GM19324 (cell line): ENCODE measurements at regions not wholly inside any gene's neighbourhood (a gene's known extent, or its start where the extent isn't known, plus 50 kb on each side); places are given as distances from the start of the nearest gene placed in this dataset.

Experiments used
- ATAC-seq: cut with Tn5 transposase; IDR thresholded peaks from one replicate; pipeline ENCODE4 v1.9.1; 2021; ENCODE audit warnings: mild to moderate bottlenecking, moderate library complexity; ENCODE audit not compliant: unreplicated experiment, low FRiP score

DNA sequence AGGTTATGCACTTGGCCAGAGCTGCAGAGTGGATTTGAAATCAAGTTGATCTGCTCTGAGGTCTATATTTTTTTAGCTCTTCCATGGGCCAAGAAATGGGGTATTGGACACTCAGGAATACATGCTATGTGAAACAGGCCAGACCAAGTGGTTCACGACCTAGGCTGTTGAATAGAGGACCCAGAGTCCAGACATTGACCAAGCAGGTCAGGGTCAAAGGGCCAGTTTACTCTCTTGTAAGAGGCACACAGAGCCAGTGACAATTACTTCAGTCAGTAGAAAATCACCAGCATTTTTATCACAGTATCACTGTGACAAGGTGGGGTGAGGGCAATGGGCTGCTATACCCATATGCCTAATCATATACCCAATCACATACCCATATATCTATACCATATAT, 320.6 kb upstream of the RORA start:
- ATAC-seq = no peak

DNA sequence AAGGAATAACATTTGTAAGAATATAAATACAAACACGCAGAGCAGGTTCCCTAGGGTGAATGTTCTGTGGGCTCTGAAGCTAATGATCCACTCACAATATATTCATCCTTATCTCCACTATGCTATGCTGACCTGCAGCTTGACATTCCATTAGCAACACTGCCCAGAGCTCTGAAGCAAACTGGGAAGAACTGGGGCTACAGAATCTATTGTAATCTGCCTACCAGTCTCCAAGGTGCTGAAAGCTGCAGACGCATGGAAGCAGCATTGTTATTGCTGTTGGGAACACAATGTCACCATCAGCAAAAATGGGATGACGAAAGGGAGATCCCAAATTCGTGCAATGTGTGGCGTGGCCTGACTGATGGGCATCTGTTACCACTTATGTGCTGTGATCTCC, 316.7 kb upstream of the RORA start:
- no peak for ATAC-seq

DNA sequence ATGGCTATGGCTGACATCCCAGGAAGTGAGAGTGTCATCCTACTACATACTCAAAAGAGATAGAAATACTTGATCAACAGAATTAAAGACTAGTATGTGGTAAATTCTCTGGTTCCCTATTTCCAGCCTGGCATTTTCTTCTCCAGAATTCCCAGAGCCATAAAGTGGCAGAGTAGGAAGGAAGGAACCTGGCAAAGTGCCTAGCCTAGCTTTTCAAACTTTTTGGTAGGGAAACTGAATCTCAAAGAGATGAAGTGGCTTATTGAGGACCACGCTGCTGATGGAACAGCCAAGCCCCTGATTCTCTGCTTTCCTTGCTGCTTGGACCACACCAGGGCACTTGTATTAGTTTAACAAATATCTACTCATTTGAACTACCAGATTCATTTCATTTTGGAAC, 312.4 kb upstream of the RORA start:
- no peak for ATAC-seq

DNA sequence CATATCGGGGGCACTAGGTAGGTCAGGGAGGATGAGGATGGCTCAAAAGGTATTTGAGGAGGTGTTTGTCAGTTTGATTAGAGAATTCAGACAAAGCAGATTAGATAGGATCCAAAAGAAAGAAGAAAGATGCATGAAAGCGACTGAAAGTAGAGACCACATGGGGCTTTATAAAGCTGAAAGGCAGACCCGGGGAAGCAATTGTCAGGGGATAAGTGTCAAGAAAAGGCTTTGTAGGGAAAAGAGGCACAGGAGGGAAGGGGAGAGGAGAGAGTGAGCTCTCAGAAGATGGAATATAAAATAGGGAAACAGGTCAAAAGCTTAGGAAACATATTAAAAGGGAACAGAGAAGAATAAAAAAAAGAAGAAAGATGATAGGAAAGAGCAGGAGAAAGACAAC, 308.2 kb upstream of the RORA start:
- ATAC-seq = no peak

DNA sequence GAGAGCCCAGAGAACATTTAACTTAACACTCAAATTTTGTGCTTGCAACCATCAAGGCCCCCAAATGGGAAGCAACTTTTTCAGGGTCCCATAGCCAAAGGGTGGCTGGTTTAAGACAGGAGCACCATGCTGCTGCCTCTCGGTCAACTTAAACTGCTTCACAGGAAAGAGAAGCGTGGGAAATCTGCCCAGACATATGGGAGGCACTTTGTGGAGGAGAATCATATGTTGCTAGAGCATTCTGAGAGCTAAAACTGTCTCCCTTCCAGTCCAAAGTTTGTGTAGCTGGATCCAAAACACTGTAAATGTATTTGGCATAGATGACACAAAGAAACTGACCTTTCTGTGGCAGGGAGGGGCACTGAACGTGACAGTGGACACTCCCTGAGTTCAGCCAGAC, 305.9 kb upstream of the RORA start:
- ATAC-seq = no peak

DNA sequence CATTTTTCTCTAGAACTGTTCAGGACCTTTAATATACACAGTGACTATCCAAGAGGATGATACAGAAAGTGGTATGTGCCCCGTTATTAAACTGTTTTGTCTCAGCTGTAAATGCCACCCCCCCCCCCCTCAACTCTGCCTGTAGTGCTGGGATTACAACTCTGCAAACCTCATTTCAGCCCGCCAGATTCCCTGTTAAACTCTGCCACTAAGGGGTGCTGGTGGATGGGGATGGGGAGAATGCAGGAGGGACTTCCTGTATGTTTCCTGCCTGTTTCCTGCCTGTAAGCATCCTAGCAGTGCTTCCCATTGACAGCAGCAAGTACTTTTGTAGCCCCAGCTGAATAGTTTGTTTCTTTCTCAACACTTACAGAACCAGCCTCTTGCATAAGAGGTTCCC, 301.7 kb upstream of the RORA start:
- ATAC-seq = no peak

DNA sequence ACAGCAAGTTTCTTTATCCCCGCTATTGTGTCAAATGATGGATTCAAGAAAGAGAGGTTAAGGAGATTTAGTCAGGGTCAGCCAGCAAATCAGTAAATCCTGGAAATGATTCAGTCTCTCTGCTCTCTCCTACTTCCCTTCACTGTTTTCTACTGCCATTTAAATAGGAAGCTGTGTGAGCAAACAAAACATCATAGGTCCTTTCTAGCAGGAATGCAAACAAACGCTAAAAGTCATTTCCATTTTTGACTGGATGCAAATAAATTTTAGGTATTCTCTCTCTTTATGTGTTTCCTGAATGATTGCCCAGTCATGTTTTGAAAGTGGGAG, 299.4 kb upstream of the RORA start:
- no peak for ATAC-seq

DNA sequence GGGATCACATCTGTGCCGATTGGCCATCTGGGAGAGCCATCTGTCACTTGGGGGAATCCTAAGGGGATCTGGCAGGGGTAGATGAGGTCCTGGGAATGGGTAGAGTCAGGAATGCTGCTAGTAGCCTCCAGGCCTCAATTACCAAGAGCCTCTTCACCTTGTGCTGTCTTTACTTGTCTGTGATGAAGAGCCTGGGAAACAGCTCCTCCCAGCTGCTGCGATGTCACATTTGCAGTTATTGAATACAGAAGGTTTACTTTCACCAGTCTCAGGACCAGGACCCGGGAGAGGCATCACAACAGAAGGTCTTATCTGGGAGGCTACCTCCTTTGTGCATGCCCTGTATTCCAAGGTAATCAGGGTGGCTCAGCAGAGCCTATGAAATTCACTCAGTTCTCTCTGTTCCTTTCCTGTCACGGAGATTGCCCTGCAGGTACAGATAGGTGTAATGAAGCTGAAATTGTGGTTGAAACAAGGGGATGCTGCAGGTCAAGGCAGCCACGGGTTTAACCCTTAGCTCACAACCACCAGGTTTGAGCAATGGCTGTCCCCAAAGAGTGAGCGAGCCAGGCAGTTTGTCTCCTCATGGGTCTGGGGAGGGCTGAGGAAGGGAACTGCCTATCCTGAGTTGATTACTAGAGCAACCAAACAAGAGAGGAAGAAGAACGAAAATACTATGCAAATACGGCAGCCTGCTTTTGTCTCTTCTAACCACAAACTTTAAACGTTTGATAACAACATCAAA, 298.9 kb upstream of the RORA start:
- ATAC-seq = no peak

DNA sequence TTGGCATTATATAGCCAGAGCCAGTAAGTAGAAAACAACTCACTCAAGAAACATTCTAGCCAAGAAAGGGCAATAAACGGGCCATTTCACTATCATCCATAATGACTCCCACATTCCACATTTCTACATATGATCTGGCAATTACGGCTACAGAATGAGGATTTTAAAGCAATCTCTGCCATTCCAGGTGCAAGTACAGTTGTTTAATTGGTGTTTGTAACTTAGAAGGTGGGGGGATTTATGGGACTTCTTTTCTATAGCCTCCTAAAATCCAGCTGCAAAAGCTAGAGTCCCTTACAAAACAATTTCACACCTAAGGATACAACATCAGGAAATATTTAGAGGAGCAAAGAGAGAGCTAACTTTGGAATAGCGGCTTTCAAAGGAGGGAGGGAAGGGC, 295.4 kb upstream of the RORA start:
- ATAC-seq = no peak

DNA sequence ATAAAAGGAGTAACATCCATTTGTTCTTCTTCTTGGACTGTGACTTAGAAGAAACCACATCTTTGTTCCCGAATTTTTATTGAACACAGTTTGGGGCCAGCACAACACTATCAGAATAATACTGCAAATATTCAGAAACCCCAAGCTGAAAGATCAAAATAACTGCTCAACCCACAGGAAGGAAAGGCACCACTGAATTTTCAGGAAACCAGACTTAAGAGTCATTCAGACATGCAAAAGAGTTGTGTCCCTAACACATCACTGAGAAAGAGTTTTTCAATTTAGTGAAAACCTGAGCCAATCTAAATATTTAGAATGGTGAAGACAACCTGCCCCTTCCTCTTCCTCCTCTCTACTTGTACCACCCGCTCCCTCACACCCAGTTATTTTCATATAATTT, 295.0 kb upstream of the RORA start:
- no peak for ATAC-seq

DNA sequence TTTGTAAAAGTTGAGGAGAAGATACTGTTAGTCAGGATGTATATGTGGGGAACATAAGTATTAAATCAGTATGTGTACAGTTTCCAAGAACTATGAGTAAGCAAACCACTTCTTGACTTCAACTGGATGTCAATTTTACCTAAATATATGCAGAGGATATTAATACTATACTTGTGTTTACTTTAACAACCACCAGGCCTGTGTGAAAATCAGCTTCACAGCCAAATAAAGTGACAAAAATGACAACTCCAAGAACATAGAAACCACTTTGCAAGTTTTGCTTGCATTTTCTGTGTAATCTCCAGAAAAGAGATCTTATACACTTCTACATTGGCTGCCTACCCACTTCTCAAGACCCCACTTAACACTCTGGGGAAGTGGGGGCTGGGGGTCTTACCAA, 293.3 kb upstream of the RORA start:
- no peak for ATAC-seq

DNA sequence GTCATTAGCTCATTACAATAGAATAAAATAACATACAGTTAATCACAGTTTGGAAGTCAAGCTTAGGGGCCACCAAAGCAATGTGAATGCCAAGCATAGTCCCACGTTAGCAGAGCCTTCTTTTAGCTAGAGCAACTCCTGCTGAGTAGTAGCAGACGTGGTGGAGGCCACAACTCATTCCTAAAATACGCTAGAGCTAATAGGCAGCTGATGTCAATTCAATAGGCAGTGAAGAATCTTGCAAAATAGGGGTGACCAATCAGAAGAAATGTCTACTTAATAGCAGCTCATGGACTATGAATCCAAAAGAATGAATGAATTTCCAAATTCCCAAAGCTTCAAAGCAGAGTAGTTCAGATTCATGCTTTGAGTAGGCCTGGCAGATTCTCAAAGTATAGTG, 292.9 kb upstream of the RORA start:
- no peak for ATAC-seq

DNA sequence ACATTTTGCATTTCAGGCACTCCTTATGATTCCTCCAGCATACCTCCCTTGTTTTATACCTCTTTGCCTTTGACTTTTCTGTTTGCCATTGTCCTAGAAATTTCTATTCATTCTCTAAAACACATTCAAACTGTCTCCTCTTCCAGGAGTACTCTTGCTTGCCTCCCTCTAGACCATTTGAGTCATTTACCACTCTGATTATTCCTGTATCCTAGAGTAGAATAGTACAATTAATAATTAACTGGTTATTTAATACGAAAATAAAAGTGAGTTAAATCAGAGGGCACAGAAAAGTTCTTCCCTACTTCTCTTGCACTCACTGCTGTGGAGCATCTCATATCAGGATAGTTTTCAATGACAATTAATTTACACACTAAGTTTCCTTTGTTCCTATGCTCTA, 290.2 kb upstream of the RORA start:
- no peak for ATAC-seq

DNA sequence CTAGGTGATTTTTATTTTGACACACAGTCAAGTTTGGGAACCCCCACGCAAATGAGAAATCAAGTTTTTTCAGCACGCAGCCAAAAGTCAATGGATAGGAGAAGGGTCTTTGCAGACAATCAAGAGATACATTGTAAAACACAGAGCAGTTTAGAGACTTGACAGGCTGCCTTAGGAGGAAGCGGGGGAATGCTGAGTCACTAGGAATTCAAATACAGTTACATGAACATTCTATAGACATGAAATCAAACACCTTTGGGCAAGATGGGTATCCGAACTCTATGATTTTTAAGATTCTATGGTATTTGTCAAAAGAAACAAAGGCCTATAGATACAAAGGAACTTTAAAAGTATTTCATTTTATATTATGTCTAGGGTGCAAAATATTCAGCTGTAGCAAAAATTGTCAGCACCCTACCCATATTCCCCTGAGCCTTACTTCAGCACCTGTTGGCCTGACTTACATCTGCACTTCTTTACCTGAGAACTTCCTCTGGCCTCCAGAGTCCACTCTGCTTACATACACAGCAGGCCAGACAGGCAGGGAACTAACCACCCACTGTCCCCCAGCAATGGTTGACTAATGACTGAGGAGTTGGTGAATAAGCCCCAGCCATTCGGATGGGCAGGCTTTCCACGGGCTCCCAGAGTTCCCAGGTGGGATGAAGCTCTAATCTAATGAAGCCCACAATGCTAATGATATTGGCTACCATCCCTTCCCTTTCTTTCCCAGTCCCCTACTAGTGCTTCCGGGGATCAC, 289.3 kb upstream of the RORA start:
- ATAC-seq = no peak

DNA sequence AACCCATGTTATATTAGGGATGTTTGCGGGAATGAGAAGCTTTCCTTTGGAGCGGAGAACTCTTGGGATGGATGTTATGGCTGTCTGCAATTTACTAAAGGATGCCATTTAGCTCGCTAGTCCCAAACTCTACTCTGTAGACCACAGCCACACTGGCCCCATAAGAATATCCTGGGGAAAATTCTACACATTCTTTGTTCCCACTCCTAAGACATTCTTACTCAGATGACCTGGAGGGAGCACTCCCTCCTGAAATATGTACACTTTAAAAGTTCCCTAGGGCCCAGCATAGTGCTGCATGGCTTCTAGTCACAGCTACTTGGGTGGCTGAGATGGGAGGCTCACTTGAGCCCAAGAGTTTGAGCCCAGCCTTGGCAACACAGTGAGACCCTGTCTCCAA, 288.7 kb upstream of the RORA start:
- ATAC-seq = no peak

DNA sequence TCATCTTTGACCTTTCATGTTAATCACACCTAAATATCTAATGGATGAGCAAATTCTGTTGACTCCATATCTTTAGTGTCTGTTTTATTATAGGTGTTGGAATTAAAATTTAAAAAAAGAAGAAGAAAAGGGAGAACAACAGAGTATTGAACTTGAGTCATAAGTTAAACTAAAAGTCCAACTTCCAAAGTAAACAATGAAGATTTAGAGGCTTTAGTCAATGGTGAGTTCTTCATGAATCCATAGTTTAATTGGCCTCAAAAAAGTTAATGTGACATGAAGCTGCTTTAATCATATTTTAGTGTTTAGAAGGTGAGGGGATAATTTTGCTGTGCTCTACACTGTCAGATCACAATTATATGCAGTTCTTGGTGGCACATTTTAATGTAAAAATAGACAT, 288.2 kb upstream of the RORA start:
- no peak for ATAC-seq

DNA sequence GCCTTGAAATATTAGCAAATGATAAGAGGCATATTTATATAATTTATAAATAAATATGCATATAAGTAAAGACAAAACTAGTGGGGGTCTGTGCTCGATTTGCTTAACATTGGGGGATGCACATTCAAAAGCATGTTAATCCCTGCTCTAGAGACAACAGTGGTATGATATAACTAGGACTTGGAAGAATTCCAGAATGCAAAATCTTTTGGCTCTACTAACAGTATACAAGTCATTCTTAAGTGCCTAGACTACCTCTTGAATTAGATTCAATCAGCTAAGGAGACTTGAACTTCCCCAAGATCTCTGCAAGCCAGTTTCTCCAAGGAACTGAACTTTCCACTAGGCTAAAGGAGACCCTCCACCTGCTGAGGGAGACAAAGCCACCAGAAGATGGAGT, 282.7 kb upstream of the RORA start:
- ATAC-seq = no peak

DNA sequence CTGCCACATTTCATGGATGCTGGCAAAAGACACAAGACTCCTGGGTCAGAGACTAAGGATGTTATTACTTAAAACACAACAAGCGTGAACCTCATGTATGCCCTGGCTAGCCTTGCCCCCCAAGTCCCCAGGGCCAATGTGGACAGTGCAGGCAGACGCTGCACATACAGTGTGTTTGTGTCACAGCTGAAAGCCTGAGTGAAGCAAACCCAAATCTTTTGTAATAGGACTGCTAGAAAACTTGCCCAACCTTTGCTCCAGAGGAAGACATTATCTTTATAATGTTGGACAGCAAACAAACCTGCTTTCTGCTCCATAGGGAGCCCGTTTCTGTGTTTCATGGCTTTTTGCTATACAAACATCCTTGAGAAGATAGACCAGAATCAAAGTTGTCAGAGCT, 282.0 kb upstream of the RORA start:
- ATAC-seq = no peak

DNA sequence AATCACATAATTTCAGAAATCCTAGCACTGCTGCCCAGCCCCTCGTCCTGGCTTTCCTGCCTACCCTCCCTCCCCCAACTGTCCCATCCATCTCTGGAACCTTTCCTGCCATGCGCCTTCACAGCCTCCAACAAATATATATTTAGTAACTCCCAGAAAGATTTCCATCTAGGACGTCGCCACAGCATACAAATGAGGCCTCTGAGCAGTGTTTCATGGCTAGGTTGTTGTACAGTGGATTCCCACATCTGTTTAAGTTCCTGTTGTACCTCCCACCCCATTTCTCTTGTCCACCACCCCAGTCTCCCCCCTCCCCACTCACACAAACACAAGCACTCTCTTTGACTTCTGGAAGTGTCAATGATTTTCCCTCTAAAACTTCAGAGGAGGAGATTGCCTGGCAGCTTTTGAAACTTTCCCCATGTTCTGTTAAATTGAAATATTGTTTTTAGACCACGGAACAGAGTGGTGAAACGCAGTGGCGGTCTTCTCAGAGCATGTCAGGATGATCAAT, 280.3 kb upstream of the RORA start:
- ATAC-seq = no peak

DNA sequence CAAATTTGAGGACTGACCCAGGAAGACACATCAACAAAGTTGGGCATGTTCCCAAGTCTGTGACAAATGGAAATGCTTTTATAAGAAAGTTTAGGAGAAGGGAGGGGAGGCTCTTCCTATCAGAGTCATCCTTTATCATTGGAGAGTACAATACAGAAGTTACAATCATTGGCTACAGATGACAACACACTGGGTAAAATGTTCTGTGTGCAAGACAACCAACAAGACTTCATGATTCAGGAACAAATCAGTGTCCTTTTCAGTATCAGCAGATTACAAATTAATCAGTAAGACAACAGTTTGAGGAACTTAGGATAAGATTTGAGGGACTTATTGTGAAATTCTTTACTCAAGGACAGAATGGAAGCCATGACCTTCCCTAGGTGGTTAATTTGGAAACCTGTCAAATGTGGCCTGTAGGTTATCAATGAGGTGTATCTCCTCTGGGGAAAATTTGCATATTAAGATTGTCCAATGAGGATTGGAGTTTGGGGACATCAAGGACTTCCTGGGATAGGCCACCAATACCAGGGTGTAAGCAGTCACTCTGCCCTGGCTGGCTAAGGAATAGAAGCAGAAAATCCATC, 274.4 kb upstream of the RORA start:
- ATAC-seq = no peak

DNA sequence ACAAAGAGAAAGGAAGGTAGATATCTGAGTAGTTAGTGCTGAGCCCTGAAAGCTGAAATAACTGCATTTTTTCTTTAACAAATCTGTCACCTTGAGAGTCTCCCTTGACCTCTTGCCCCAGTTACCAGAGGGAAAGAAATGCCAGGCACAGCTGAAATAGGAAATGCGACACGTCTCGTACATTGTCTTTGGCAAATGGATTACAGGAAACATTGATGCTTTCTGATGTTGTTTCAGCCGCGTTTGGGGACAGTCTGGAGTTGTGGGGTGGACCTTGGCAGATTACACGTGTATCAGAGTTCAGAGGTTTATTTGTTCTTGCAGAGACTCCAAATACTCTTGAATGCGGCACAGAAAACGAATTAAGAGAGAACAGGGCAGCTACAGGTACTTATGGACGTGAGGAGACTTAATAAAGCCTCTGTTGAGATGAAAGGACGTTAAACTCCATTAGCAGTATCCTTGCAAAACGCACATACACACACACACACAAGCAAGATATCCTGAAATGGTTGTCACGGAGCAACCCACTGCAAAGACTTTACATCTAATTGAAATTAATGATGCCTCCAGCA, 272.8 kb upstream of the RORA start:
- no peak for ATAC-seq
